HG03196 (cell line): ENCODE measurements at regions not wholly inside any gene's neighbourhood (a gene's known extent, or its start where the extent isn't known, plus 50 kb on each side); places are given as distances from the start of the nearest gene placed in this dataset.
"Not testable (repeated sequence)": the region's sequence is repeated elsewhere in the genome, so short reads cannot be mapped to it uniquely, and the experiment has no call there.

Experiments
- ATAC-seq: cut with Tn5 transposase; IDR thresholded peaks from one replicate; pipeline ENCODE4 v1.9.1; 2021; ENCODE audit not compliant: unreplicated experiment

GRCh38 chrX:101823236-101823635 is 108.6 kb downstream of the ZMAT1 start:
- ATAC-seq = no peak

GRCh38 chrX:101817739-101818138 is 114.1 kb downstream of the ZMAT1 start:
- not testable (repeated sequence) for ATAC-seq

- no peak for ATAC-seq
Observed at GRCh38 chrX:101813200-101813599, 118.6 kb downstream of the ZMAT1 start.

DNA sequence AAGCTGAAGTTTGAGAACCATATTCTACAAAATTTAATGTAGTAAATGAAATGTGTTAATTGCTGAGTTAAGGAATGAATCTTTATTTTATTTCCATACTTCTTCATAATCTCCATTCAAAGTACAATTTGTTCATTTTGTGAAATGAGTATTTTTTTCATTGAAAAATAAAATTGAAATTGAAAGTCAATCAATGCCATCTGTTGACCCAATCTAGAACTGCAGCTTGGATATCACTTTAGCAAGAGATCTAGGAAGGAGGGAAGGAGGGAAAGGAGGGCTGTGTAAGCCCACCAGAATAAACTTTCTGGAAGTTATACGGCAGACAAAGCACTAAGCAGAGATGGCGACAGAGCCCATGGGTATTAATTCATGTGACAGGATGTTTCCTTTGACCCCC is 128.4 kb downstream of the ZMAT1 start:
- ATAC-seq = no peak

DNA sequence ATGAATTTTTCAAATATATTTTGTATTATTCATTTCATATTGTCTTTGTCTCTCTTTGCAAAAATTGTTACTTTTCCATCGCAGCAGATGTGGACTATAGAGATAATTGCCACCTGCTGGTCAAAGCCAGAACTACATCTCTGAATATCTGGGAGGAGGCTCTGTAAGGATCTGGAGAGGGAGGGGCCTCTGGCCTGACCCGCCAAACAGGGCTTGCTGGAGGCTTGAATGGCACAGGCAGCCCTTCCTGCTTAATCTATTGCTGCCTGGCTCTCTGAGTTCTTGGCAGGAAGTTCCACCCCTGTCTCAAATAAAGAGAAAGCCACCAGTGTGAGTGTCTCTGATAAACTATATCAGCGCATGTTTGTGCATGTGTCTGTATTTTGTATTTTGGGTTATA is 132.4 kb downstream of the ZMAT1 start:
- ATAC-seq = peak; percentile 100

DNA sequence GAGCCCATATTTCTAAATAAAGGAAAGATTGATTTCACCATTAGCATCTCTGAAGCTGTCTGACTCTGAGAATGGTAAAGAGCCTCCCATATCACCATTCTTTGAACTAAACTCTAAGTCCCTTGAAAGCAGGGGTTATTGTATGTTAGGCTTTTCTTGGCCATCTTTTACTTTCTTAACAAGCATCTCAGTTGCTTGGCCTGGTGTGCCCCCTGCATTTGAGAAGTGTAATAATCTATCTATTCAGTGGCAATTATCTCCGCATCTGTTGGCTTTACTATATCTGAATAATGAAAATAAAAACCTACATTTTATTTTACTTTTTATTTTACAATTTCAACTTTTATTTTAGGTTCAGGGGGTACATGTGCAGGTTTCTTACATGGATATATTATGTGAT is 128.3 kb upstream of the ARMCX2 start:
- ATAC-seq = no peak

- ATAC-seq = no peak
Observed at GRCh38 chrX:101785142-101785541, 125.5 kb upstream of the ARMCX2 start.

GRCh38 chrX:101780421-101780820 is 120.8 kb upstream of the ARMCX2 start:
- not testable (repeated sequence) for ATAC-seq

DNA sequence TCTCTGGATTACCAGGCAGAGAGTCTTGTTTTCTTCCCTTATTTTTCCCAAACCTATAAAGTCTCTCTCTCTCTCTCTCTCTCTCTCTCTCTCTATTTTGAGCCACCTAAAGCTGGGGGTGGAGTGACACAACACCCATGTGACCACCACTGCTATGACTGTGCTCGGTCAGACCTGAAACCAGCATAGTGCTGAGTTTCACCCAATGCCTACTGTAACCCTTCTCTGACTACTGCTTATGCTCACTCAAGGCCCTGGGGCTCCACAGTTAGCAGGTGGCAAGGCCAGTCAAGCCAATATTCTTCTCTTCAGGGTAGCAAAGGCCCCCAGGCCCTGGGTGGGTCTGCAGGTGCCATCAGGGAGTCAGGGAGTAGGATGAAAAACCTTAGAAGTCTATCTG is 114.7 kb upstream of the ARMCX2 start:
- ATAC-seq = peak; percentile 100

DNA sequence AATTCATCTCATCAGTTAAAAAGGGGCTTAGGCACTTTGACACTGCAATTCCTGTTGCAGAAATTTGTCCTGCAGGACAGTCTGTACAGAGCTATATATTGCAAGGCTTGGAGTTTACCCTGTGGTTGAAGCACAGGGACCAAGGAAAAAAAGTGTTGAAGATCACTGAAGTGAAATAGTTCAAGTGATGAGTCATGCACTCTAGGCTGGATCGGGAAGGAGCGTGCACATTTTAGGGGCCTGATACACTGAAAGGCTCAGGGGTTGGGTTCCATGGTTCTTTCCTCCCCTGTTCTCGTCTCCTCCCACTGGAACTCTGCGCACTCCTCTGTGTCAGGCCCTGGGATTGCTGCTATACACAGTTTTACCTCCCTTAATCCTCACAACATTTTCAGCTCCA is 104.9 kb upstream of the ARMCX2 start:
- ATAC-seq = no peak

DNA sequence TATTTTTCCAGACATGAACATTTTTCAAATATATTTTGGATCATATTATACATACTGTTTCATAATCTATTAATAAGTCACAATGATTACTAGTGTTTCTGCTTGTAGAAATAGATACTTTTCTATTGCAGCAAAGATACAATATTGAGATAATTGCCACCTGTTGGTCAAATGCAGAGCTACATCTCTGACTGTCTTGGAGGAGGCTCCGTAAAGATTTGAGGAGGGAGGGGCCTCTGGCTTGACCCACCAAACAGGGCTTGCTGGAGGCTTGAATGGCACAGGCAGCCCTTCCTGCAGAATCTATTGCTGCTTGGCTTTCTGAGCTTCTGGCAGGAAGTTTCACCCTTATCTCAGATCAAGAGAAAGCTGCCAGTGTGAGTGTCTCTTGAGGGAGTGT is 99.3 kb upstream of the ARMCX2 start:
- no peak for ATAC-seq

DNA sequence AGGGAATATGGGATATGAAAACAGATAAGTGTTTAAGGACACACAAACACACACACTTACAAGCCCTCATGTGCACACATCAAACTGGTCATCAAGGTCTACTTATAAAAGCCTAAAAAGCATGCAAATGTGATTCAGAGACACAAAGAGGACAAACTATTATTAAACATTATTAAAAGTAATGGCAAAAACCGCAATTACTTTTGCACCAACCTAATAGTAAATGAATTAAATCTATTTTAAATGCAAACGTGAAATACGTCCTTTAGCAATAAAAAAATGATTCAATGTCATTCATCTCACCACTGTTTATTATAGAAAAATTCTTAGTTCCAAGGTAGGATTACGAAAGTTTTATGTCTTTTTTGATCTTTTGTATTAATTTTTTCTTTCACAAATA is 91.1 kb upstream of the ARMCX2 start:
- ATAC-seq = no peak

DNA sequence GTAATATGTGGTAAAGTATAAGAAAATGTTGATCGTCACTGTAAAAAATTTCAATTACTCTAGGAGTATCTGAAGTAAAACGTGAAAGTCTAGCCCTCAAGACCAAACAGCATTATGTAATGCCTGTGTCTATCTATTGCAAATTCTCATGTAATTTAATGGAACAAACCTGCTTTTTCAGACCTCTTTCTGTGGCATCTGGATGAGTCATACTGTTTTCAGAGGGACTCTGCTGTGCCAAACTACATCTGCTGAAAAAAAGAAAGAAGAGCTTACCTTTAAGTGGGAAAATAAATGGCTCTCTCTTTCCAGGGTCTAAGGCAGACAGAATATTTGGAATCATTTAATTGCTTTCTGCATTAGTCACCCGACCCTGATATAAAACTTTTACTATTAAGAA is 89.8 kb upstream of the ARMCX2 start:
- ATAC-seq = no peak

DNA sequence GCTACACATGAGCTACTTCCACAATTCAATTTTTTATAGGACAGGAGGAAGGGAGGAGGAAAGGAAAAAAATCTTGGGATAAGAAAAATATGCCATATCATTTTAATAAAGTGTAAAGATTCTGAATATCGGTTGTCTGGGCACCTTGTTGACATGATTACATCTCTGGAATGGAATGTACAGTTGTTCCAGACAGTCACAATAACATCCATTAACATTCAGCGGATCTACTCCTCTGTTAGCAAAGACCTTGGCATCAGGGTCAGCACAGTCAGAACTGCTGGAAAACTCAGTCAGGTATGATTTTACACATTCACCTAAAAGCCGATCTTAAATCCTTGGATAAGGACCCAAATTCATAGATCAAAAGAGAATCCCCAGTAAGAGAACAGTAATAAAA is 85.4 kb upstream of the ARMCX2 start:
- ATAC-seq = no peak

DNA sequence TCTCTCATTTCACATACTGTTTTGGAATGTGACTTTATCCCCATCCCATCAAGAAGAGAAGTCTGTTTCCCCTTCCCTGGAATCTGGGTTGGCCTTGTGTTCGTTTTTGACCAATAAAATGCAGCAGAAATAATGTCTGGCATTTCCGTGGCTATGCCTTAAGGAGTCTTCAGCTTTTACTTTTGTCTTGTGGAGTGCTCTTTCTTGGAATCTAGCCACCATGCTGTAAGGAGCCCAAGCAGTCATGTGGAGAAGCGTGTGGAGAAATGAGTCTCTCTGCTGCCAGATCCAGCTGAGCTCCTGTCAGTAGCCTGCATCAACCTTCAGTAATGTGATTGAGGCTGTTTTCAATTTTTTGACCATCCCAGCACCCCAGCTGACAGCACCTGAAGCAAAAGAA is 84.4 kb upstream of the ARMCX2 start:
- ATAC-seq = no peak

- ATAC-seq = no peak
Observed at GRCh38 chrX:101740642-101741041, 81.0 kb upstream of the ARMCX2 start.

GRCh38 chrX:101738867-101739266 is 79.2 kb upstream of the ARMCX2 start:
- not testable (repeated sequence) for ATAC-seq

DNA sequence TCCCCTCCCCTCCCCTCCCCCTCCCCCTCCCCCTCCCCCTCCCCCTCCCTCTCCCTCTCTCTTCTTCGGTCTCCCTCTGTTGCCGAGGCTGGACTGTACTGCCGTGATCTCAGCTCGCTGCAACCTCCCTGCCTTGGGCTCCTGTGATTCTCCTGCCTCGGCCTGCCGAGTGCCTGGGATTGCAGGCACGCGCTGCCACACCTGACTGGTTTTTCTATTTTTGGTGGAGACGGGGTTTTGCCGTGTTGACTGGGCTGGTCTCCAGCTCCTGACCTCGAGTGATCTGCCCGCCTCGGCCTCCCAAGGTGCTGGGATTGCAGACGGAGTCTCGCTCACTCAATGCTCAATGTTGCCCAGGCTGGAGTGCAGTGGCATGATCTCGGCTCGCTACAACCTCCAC is 78.8 kb upstream of the ARMCX2 start:
- not testable (repeated sequence) for ATAC-seq

DNA sequence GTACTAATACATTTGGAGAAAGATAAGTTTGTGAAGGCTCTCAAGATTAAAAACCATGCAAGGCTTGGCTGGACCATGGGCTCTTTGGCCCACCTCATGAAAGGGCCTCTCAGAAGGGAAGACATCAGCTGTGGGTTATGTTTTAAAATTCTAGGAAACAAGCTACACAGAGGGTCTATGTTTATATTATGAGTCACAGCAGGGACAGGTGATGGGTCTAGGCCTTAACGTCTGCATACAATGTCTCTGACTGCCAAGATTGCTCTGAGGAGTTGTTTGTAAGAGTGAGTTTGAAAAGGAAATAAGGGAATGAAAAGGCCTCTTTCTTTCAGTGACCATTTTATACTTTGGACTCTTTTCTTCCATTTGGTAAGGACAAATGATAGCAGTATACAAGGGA is 77.0 kb upstream of the ARMCX2 start:
- no peak for ATAC-seq

GRCh38 chrX:101732870-101733269 is 73.2 kb upstream of the ARMCX2 start:
- ATAC-seq = no peak

DNA sequence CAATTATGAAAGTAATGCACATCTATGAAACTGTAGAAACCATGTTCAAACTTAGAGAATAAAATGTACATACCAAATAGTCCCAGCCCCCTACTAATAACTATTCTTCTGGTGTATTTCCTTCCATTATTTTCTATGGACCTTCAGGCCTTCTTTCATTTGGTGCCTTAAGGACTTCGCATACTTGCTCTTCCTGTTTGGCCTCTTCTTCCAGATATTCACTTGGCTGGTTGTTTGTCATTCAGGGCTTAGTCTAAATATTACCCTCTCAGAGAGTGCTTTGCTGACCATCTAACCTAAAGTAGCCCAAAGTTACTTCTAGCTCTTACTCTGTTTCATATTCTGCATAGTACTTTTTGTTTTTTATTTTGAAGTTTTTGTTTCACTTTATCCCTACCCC is 70.3 kb upstream of the ARMCX2 start:
- ATAC-seq = no peak
